ENCODE measurements at regions not wholly inside any gene's neighbourhood (a gene's known extent, or its start where the extent isn't known, plus 50 kb on each side); places are given as distances from the start of the nearest gene placed in this dataset.
A peak's percentile ranks its signal among the peaks of the same experiment; 100 is the strongest.

DNA sequence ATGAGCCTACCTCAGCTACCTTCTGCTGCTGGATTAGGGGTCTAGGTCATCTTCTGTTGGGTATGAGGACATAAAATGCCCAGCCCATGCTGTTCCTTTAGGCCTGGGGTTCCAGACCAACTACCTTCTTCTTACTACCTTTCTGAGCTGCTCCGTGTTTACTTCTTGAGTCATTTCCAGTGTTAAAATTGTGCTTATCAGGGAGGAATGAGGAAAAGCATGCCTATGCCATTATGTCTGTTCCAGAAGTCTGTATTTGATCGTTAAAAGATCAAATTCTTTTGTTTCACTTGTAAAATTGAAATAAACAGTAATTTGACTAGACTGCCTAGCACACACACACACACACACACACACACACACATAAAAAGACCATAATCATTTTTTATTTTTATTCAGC lies 1912.7 kb upstream of the TENM3 start:
- no peak overlapping the region for H3K9ac ChIP-seq (ENCODE audit: low read length)
- peak; percentile 34 for DNase-seq (ENCODE audit: low read depth)
- H2AFZ ChIP-seq (ENCODE audit: low read depth, low read length) = no peak overlapping the region

DNA sequence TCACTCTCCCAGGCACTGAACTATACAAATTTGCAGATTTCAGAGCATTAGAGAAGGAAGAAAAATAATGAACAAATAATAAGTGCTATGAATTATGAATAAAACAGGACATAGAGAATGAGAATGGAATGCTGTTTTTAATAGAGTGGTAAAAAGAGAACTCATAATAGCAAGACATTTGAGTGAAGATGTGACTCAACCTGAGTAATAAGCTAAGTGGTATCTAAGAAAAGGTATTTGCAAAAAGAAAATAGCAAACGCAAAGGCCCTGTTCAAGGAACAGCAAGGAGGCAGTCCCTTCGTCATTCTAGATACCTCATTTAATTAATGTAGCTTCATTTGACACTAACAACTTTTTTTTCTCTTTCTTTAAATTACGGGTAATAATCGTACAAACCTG lies 1910.0 kb upstream of the TENM3 start:
- FAIRE-seq = no peak

More for the DNA sequence above, 1912.7 kb upstream of the TENM3 start:
- Histone ChIP-seq H3K79me2 (ENCODE audit: insufficient read depth, low read length) (no peaks in the 10 kb centered on the region), H3K9me3 (ENCODE audit: insufficient read depth, low read depth, low read length) (no peaks in the 10 kb centered on the region), H3K27me3 (ENCODE audit: insufficient read depth, low read length) (no peaks in the 10 kb centered on the region), H3K4me1 (ENCODE audit: insufficient read depth, low read length) (no peaks in the 10 kb centered on the region), H3K36me3 (ENCODE audit: insufficient read depth, low read length) (no peaks in the 10 kb centered on the region), H3K4me2 (ENCODE audit: low read length) (no peak overlapping the region), H3K4me3 (ENCODE audit: insufficient read depth, low read depth, low read length) (no peak overlapping the region), H3K27ac (ENCODE audit: low read depth, low read length) (no peak overlapping the region), H4K20me1 (ENCODE audit: insufficient read depth, low read length) (no peaks in the 10 kb centered on the region)
- no peak overlapping the region for H3K27ac Mint-ChIP-seq (ENCODE audit: unreplicated experiment)
- H3K27me3 Mint-ChIP-seq (ENCODE audit: low read depth, unreplicated experiment) = no peaks in the 10 kb centered on the region
- no peaks in the 10 kb centered on the region for H3K9me3 Mint-ChIP-seq (ENCODE audit: unreplicated experiment)
- peaks cover 2% of the 10 kb centered on the region for H3K4me1 Mint-ChIP-seq (ENCODE audit: low read depth, unreplicated experiment)
- H3K36me3 Mint-ChIP-seq (ENCODE audit: low read depth, unreplicated experiment) = no peaks in the 10 kb centered on the region
- no peak for FAIRE-seq
- TF ChIP-seq CTCF (IDR thresholded peaks at IDR 0.05; ENCODE audit: insufficient read depth, low read depth, low read length) (no peak), EZH2 (IDR thresholded peaks at IDR 0.05; ENCODE audit: insufficient read depth, low read length) (no peak)
- no peak overlapping the region for H3K4me3 Mint-ChIP-seq (ENCODE audit: unreplicated experiment)

More for the DNA sequence above, 1910.0 kb upstream of the TENM3 start:
- no peaks in the 10 kb centered on the region for H3K36me3 ChIP-seq (ENCODE audit: insufficient read depth, low read length)
- no peak overlapping the region for H3K9ac ChIP-seq (ENCODE audit: low read length)
- H3K27me3 ChIP-seq (ENCODE audit: insufficient read depth, low read length) = no peaks in the 10 kb centered on the region
- peak; percentile 60 for DNase-seq (ENCODE audit: low read depth)
- no peaks in the 10 kb centered on the region for H4K20me1 ChIP-seq (ENCODE audit: insufficient read depth, low read length)
- peak overlapping the region; percentile 9 for H3K27ac ChIP-seq (ENCODE audit: low read depth, low read length)
- no peaks in the 10 kb centered on the region for H3K79me2 ChIP-seq (ENCODE audit: insufficient read depth, low read length)
- Mint-ChIP-seq H3K27ac (ENCODE audit: unreplicated experiment) (no peak overlapping the region), H3K4me3 (ENCODE audit: unreplicated experiment) (no peak overlapping the region), H3K27me3 (ENCODE audit: low read depth, unreplicated experiment) (no peaks in the 10 kb centered on the region), H3K36me3 (ENCODE audit: low read depth, unreplicated experiment) (no peaks in the 10 kb centered on the region), H3K4me1 (ENCODE audit: low read depth, unreplicated experiment) (peaks cover 2% of the 10 kb centered on the region), H3K9me3 (ENCODE audit: unreplicated experiment) (peaks cover 2% of the 10 kb centered on the region)
- no peak overlapping the region for H3K4me2 ChIP-seq (ENCODE audit: low read length)
- no peak for TF ChIP-seq CTCF (IDR thresholded peaks at IDR 0.05; ENCODE audit: insufficient read depth, low read depth, low read length)
- no peak for TF ChIP-seq EZH2 (IDR thresholded peaks at IDR 0.05; ENCODE audit: insufficient read depth, low read length)
- no peaks in the 10 kb centered on the region for H3K4me1 ChIP-seq (ENCODE audit: insufficient read depth, low read length)
- no peaks in the 10 kb centered on the region for H3K9me3 ChIP-seq (ENCODE audit: insufficient read depth, low read depth, low read length)
- no peak overlapping the region for H2AFZ ChIP-seq (ENCODE audit: low read depth, low read length)
- H3K4me3 ChIP-seq (ENCODE audit: insufficient read depth, low read depth, low read length) = no peak overlapping the region
